Glutamatergic neuron (in vitro differentiated cells): ENCODE measurements at regions not wholly inside any gene's neighbourhood (a gene's known extent, or its start where the extent isn't known, plus 50 kb on each side); places are given as distances from the start of the nearest gene placed in this dataset.

ENCODE experiments used
- DNase-seq: peaks from one replicate; pipeline ENCODE4 v3.0.0; 2022
- H3K27ac Mint-ChIP-seq: one replicate; pipeline ENCODE4 v1.8.0; 2020; ENCODE audit warnings: mild to moderate bottlenecking, mixed read lengths, inconsistent platforms; ENCODE audit not compliant: unreplicated experiment
- H3K27me3 Mint-ChIP-seq: one replicate; pipeline ENCODE4 v1.8.0; 2020; ENCODE audit warnings: mild to moderate bottlenecking, moderate library complexity, mixed read lengths, inconsistent platforms; ENCODE audit not compliant: unreplicated experiment
- H3K36me3 Mint-ChIP-seq: one replicate; pipeline ENCODE4 v1.8.0; 2020; ENCODE audit warnings: mild to moderate bottlenecking, mixed read lengths, inconsistent platforms; ENCODE audit not compliant: unreplicated experiment
- H3K4me1 Mint-ChIP-seq: one replicate; pipeline ENCODE4 v1.8.0; 2020; ENCODE audit warnings: mild to moderate bottlenecking, low read depth, mixed read lengths, inconsistent platforms; ENCODE audit not compliant: unreplicated experiment
- H3K4me3 Mint-ChIP-seq: one replicate; pipeline ENCODE4 v1.8.0; 2020; ENCODE audit warnings: mild to moderate bottlenecking, mixed read lengths, inconsistent platforms; ENCODE audit not compliant: unreplicated experiment
- H3K9me3 Mint-ChIP-seq: one replicate; pipeline ENCODE4 v1.8.0; 2020; ENCODE audit warnings: mild to moderate bottlenecking, moderate library complexity, mixed read lengths, inconsistent platforms; ENCODE audit not compliant: unreplicated experiment
- TF ChIP-seq, protein P1 (sequence below): fragments of 200-600 bp; sonication (generic); IDR thresholded peaks from one replicate; pipeline ENCODE4 v1.5.0; 2021; ENCODE audit not compliant: partially characterized antibody, unreplicated experiment

DNA sequence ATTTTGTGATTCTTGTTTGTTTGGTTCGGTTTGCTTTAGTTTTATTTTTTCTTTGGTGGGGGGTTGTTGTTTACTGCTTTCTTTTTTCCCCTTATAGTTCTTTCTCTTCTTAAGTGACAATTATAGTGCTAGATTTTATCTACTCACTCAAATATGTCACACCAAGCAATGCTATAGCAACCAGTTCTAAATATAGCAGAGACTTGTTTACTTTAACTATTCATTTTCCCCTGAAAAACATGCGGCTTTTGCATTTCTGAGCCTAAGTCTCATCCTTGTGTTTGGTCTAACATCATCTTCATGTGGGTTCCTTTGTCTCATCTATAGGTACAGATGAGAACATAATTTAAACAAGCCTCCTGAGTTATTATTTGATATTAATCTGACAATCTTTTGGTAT is 676.6 kb downstream of the FAT4 start:
- peaks cover 3% of the 10 kb centered on the region for H3K4me1 Mint-ChIP-seq
- no peaks in the 10 kb centered on the region for H3K9me3 Mint-ChIP-seq
- H3K27me3 Mint-ChIP-seq: no peaks in the 10 kb centered on the region
- TF ChIP-seq, protein P1, sequence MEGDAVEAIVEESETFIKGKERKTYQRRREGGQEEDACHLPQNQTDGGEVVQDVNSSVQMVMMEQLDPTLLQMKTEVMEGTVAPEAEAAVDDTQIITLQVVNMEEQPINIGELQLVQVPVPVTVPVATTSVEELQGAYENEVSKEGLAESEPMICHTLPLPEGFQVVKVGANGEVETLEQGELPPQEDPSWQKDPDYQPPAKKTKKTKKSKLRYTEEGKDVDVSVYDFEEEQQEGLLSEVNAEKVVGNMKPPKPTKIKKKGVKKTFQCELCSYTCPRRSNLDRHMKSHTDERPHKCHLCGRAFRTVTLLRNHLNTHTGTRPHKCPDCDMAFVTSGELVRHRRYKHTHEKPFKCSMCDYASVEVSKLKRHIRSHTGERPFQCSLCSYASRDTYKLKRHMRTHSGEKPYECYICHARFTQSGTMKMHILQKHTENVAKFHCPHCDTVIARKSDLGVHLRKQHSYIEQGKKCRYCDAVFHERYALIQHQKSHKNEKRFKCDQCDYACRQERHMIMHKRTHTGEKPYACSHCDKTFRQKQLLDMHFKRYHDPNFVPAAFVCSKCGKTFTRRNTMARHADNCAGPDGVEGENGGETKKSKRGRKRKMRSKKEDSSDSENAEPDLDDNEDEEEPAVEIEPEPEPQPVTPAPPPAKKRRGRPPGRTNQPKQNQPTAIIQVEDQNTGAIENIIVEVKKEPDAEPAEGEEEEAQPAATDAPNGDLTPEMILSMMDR: no peak
- H3K36me3 Mint-ChIP-seq: no peaks in the 10 kb centered on the region
- H3K4me3 Mint-ChIP-seq: no peak overlapping the region
- DNase-seq: no peak
- no peak overlapping the region for H3K27ac Mint-ChIP-seq

DNA sequence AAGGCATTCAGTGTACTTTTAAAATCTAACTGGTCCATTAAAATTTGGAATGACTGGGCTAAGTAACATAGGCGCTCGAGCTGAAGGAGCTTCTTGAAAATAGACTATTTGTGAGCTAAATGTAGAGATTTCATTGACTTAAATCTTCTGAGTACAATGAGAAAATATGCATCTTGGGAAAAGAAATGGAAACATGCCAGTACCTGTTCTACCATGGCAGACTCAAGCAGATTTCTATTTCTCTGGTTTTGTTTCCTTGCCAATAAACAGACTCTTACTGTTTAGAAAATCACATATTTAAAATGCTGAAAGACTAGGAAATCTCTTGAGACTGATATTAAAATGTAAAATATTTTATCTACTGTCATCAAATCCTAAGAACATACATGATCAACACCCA is 678.1 kb downstream of the FAT4 start:
- Mint-ChIP-seq H3K9me3 (no peaks in the 10 kb centered on the region), H3K4me3 (no peak overlapping the region), H3K27ac (no peak overlapping the region), H3K27me3 (no peaks in the 10 kb centered on the region), H3K4me1 (no peaks in the 10 kb centered on the region), H3K36me3 (no peaks in the 10 kb centered on the region)
- DNase-seq: no peak
- TF ChIP-seq, protein P1: no peak

- H3K4me1 Mint-ChIP-seq: no peaks in the 10 kb centered on the region
- H3K27me3 Mint-ChIP-seq: no peaks in the 10 kb centered on the region
- TF ChIP-seq, protein P1: no peak
- no peak overlapping the region for H3K27ac Mint-ChIP-seq
- DNase-seq: no peak
- no peak overlapping the region for H3K4me3 Mint-ChIP-seq
- H3K36me3 Mint-ChIP-seq: no peaks in the 10 kb centered on the region
- H3K9me3 Mint-ChIP-seq: no peaks in the 10 kb centered on the region
These were observed 679.3 kb downstream of the FAT4 start for GRCh38 chr4:125994024-125994423.

DNA sequence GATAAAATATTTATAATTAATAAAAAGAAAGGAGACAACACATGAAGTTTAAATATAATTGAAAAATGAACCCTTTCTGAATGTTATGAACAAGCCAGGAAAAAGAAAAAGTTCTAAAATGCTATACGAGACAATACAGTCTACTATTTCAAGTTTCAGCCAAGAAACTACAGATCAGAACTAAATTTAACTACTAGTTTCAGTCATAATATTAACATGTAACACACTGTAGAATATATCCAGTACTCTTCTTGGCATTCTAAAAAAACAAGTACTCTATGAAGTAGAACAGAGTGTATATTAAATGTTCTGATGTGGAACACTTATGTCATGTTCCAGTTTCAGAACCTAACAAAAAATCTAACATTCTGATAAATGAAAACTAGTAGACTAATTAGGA is 679.7 kb downstream of the FAT4 start:
- Mint-ChIP-seq H3K9me3 (no peaks in the 10 kb centered on the region), H3K36me3 (no peaks in the 10 kb centered on the region), H3K4me1 (no peaks in the 10 kb centered on the region), H3K27me3 (no peaks in the 10 kb centered on the region), H3K4me3 (no peak overlapping the region), H3K27ac (no peak overlapping the region)
- no peak for DNase-seq
- TF ChIP-seq, protein P1: no peak

- DNase-seq: no peak
- H3K4me1 Mint-ChIP-seq: no peaks in the 10 kb centered on the region
- no peak overlapping the region for H3K4me3 Mint-ChIP-seq
- H3K27ac Mint-ChIP-seq: no peak overlapping the region
- no peaks in the 10 kb centered on the region for H3K27me3 Mint-ChIP-seq
- H3K9me3 Mint-ChIP-seq: no peaks in the 10 kb centered on the region
- H3K36me3 Mint-ChIP-seq: peaks cover under 1% of the 10 kb centered on the region
- TF ChIP-seq, protein P1: no peak
These were observed 690.2 kb downstream of the FAT4 start for GRCh38 chr4:126004941-126005340.
